ENCODE measurements at regions not wholly inside any gene's neighbourhood (a gene's known extent, or its start where the extent isn't known, plus 50 kb on each side); places are given as distances from the start of the nearest gene placed in this dataset.

DNA sequence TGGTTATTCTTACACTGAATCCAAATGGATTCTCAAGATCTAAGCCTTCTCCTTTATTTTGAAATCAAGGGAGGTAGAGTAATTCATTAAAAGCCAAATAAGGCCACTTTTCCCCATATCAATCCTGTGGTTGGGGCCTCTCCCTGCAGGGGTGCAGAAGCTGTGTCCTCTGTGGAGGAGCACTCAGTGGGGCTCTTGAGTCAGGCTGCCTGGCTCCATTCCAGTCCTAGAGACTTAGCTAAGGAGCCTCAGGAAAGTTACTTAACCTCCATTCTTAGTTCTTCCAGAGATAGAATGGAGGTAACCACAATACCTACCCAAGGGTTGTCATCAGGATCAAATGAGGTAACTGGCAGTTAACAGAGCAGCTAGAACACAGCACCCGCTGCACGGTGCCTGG is 564.3 kb downstream of the CMPK2 start:
- TF ChIP-seq, protein P1, sequence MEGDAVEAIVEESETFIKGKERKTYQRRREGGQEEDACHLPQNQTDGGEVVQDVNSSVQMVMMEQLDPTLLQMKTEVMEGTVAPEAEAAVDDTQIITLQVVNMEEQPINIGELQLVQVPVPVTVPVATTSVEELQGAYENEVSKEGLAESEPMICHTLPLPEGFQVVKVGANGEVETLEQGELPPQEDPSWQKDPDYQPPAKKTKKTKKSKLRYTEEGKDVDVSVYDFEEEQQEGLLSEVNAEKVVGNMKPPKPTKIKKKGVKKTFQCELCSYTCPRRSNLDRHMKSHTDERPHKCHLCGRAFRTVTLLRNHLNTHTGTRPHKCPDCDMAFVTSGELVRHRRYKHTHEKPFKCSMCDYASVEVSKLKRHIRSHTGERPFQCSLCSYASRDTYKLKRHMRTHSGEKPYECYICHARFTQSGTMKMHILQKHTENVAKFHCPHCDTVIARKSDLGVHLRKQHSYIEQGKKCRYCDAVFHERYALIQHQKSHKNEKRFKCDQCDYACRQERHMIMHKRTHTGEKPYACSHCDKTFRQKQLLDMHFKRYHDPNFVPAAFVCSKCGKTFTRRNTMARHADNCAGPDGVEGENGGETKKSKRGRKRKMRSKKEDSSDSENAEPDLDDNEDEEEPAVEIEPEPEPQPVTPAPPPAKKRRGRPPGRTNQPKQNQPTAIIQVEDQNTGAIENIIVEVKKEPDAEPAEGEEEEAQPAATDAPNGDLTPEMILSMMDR (IDR thresholded peaks at IDR 0.05), result no peak
- TF ChIP-seq HMGA2 (CRISPR knock-in tag; IDR thresholded peaks at IDR 0.05), result no peak

Data from WTC11 (cell line).